ENCODE measurements at regions not wholly inside any gene's neighbourhood (a gene's known extent, or its start where the extent isn't known, plus 50 kb on each side); places are given as distances from the start of the nearest gene placed in this dataset.
A peak's percentile ranks its signal among the peaks of the same experiment; 100 is the strongest.

DNA sequence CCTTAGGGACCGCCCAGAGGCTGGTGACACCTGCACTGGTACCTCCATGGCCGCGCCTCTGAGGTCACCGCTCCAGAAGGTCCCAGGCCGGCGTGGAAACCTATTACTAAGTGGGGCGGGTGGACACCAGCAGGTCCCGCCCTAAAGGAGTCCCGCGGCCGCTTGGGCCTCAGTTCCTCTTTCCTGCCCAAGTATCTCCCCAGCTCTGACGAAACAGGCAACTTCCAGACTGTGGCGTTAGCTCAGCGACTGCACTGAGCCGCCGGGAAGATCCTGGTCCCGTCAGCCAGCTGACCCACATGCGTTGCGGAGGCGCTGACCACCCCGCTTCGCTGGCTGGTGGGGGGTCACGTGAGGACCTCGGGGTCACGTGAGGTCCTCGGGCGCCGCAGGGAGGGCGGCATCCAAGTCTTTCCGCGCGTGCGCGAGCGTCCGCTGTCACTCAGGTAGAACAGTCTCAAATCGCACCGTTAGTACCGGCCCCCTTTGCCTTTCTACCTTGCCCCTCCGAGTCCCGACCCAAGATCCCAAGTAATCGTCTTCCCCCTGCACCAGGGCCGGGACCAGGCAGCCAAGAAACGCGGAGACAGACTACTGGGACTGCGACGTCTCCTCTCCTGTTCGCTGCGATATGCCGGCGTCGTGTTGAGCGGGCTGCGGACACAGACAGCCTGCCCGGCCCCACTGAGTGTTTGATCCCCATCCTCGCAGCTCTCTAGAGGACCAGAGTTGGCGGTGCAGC, 53.7 kb upstream of the KDM4C start (continued):
- TF ChIP-seq, protein P1, sequence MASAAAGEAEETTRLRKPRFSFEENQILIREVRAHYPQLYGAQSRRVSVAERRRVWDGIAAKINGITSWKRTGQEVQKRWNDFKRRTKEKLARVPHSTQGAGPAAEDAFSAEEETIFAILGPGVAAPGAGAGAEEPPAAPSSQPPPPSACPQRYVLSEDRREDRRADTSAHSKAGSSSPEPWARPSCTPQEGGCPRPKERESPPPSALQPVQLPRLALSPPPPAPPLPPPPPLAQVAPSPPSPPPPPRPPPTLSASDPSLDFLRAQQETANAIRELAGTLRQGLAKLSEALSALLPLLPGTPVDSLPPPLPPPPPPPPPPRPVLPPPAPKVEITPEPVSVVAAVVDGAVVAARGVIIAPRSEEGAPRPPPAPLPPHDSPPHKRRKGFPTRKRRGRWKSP (CRISPR knock-in tag; IDR thresholded peaks at IDR 0.05), result no peak
- no peak for TF ChIP-seq CREM (IDR thresholded peaks at IDR 0.05)
- TF ChIP-seq CREM (CRISPR knock-in tag; IDR thresholded peaks at IDR 0.05), result no peak
- TF ChIP-seq ZNF446 (CRISPR knock-in tag; IDR thresholded peaks at IDR 0.05), result no peak
- TF ChIP-seq HMG20A (CRISPR knock-in tag; IDR thresholded peaks at IDR 0.05; ENCODE audit: borderline replicate concordance), result no peak
- TF ChIP-seq, protein P2, sequence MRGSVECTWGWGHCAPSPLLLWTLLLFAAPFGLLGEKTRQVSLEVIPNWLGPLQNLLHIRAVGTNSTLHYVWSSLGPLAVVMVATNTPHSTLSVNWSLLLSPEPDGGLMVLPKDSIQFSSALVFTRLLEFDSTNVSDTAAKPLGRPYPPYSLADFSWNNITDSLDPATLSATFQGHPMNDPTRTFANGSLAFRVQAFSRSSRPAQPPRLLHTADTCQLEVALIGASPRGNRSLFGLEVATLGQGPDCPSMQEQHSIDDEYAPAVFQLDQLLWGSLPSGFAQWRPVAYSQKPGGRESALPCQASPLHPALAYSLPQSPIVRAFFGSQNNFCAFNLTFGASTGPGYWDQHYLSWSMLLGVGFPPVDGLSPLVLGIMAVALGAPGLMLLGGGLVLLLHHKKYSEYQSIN (CRISPR knock-in tag; IDR thresholded peaks at IDR 0.05; ENCODE audit: borderline replicate concordance), result no peak
- TF ChIP-seq CAMTA2 (CRISPR knock-in tag; IDR thresholded peaks at IDR 0.05; ENCODE audit: borderline replicate concordance), result no peak
- no peak for TF ChIP-seq ZNF619 (CRISPR knock-in tag; IDR thresholded peaks at IDR 0.05)
- TF ChIP-seq, protein P3, sequence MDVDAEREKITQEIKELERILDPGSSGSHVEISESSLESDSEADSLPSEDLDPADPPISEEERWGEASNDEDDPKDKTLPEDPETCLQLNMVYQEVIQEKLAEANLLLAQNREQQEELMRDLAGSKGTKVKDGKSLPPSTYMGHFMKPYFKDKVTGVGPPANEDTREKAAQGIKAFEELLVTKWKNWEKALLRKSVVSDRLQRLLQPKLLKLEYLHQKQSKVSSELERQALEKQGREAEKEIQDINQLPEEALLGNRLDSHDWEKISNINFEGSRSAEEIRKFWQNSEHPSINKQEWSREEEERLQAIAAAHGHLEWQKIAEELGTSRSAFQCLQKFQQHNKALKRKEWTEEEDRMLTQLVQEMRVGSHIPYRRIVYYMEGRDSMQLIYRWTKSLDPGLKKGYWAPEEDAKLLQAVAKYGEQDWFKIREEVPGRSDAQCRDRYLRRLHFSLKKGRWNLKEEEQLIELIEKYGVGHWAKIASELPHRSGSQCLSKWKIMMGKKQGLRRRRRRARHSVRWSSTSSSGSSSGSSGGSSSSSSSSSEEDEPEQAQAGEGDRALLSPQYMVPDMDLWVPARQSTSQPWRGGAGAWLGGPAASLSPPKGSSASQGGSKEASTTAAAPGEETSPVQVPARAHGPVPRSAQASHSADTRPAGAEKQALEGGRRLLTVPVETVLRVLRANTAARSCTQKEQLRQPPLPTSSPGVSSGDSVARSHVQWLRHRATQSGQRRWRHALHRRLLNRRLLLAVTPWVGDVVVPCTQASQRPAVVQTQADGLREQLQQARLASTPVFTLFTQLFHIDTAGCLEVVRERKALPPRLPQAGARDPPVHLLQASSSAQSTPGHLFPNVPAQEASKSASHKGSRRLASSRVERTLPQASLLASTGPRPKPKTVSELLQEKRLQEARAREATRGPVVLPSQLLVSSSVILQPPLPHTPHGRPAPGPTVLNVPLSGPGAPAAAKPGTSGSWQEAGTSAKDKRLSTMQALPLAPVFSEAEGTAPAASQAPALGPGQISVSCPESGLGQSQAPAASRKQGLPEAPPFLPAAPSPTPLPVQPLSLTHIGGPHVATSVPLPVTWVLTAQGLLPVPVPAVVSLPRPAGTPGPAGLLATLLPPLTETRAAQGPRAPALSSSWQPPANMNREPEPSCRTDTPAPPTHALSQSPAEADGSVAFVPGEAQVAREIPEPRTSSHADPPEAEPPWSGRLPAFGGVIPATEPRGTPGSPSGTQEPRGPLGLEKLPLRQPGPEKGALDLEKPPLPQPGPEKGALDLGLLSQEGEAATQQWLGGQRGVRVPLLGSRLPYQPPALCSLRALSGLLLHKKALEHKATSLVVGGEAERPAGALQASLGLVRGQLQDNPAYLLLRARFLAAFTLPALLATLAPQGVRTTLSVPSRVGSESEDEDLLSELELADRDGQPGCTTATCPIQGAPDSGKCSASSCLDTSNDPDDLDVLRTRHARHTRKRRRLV (CRISPR knock-in tag; IDR thresholded peaks at IDR 0.05), result no peak
- 0 out of 2 replicates have a peak, but pooled peaks have one; percentile 75 for TF ChIP-seq SATB2 (CRISPR knock-in tag; IDR thresholded peaks at IDR 0.05)
- peak; percentile 79 for TF ChIP-seq PHF20 (CRISPR knock-in tag; IDR thresholded peaks at IDR 0.05)
- no peak for TF ChIP-seq ZNF33A (CRISPR knock-in tag; IDR thresholded peaks at IDR 0.05; ENCODE audit: borderline replicate concordance)
- 0 out of 2 replicates have a peak, but pooled peaks have one; percentile 51 for TF ChIP-seq ZNF124 (CRISPR knock-in tag; IDR thresholded peaks at IDR 0.05)
- TF ChIP-seq, protein P4, sequence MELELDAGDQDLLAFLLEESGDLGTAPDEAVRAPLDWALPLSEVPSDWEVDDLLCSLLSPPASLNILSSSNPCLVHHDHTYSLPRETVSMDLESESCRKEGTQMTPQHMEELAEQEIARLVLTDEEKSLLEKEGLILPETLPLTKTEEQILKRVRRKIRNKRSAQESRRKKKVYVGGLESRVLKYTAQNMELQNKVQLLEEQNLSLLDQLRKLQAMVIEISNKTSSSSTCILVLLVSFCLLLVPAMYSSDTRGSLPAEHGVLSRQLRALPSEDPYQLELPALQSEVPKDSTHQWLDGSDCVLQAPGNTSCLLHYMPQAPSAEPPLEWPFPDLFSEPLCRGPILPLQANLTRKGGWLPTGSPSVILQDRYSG (CRISPR knock-in tag; IDR thresholded peaks at IDR 0.05), result no peak
- TF ChIP-seq STAT5B (CRISPR knock-in tag; IDR thresholded peaks at IDR 0.05), result no peak
- no peak for TF ChIP-seq ZNF816 (CRISPR knock-in tag; IDR thresholded peaks at IDR 0.05; ENCODE audit: borderline replicate concordance)
- no peak for TF ChIP-seq FOXA1 (IDR thresholded peaks at IDR 0.05)
- TF ChIP-seq FOXA1 (CRISPR knock-in tag; IDR thresholded peaks at IDR 0.05), result no peak
- no peak for TF ChIP-seq SNRNP70 (IDR thresholded peaks at IDR 0.05; ENCODE audit: low read depth, low read length)
- TF ChIP-seq, protein P5, sequence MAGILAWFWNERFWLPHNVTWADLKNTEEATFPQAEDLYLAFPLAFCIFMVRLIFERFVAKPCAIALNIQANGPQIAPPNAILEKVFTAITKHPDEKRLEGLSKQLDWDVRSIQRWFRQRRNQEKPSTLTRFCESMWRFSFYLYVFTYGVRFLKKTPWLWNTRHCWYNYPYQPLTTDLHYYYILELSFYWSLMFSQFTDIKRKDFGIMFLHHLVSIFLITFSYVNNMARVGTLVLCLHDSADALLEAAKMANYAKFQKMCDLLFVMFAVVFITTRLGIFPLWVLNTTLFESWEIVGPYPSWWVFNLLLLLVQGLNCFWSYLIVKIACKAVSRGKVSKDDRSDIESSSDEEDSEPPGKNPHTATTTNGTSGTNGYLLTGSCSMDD (CRISPR knock-in tag; IDR thresholded peaks at IDR 0.05), result no peak
- TF ChIP-seq ZNF225 (CRISPR knock-in tag; IDR thresholded peaks at IDR 0.05), result no peak
- no peak for TF ChIP-seq ZNF615 (CRISPR knock-in tag; IDR thresholded peaks at IDR 0.05; ENCODE audit: borderline replicate concordance)
- peak; percentile 68; the same call in 1 of the 2 replicates for TF ChIP-seq HIVEP1 (CRISPR knock-in tag; IDR thresholded peaks at IDR 0.05)
